Right lobe of liver (tissue), 6 donors: ENCODE measurements at regions not wholly inside any gene's neighbourhood (a gene's known extent, or its start where the extent isn't known, plus 50 kb on each side); places are given as distances from the start of the nearest gene placed in this dataset.

Source experiments
- ATAC-seq, 4 donors: fragments of 200-7000 bp; cut with Tn5 transposase; one replicate each; pipeline ENCODE4 v1.9.1; 2020; ENCODE audit warnings: mild to moderate bottlenecking in 4 of 4, moderate library complexity in 4 of 4
- DNase-seq, 3 donors: peaks; one replicate each; pipeline ENCODE4 v3.0.0-alpha.2; 2020
- H3K27ac ChIP-seq, 3 donors: fragments of 200-600 bp; one replicate each; pipeline ENCODE4 v1.8.0; 2022
- H3K27me3 ChIP-seq, 2 donors: fragments of 200-600 bp; one replicate each; pipeline ENCODE4 v1.8.0; 2022
- H3K36me3 ChIP-seq, 4 donors: fragments of 200-600 bp; sonication (generic) in 1 of 4; one replicate each; pipeline versions ENCODE4 v1.5.1 to v1.8.0; 2017 to 2022; ENCODE audit warnings: control low read depth in 1 of 4
- H3K4me1 ChIP-seq, 4 donors: fragments of 200-600 bp; sonication (generic) in 1 of 4; one replicate each; pipeline versions ENCODE4 v1.5.1 to v1.8.0; 2017 to 2022; ENCODE audit warnings: control low read depth in 1 of 4
- H3K4me3 ChIP-seq, 3 donors: fragments of 200-600 bp; one replicate each; pipeline ENCODE4 v1.8.0; 2022
- H3K9me3 ChIP-seq, 4 donors: fragments of 200-600 bp; sonication (generic) in 1 of 4; one replicate each; pipeline versions ENCODE4 v1.5.1 to v1.8.0; 2017 to 2022; ENCODE audit warnings: control low read depth in 1 of 4
- CTCF ChIP-seq, 4 donors: fragments of 200-600 bp in 3 of 4; fragments of 450-650 bp in 1 of 4; IDR thresholded peaks; one replicate each; pipeline versions ENCODE4 v1.5.1 to v1.8.0; 2016 to 2022; ENCODE audit warnings: antibody characterized with exemption in 4 of 4, mild to moderate bottlenecking in 2 of 4
- POLR2A ChIP-seq: fragments of 450-650 bp; IDR thresholded peaks from one replicate; pipeline ENCODE4 v1.6.1; 2017; ENCODE audit warnings: antibody characterized with exemption, mild to moderate bottlenecking
- whole genome bisulfite sequencing: methylation state at CpG from one replicate; pipeline ENCODE4 v1.1.6; 2018; ENCODE audit warnings: low coverage, low lambda C conversion rate; ENCODE audit not compliant: insufficient coverage; ENCODE audit errors: missing lambda C conversion rate; 5-methylcytosine and 5-hydroxymethylcytosine counted together
- intact Hi-C, 2 donors: fragments of 100-400 bp; cut with DNase I; formaldehyde crosslinking; loops; one replicate each; pipeline versions ENCODE4 v1.11.2 to v1.14.1; 2022
- donor health status: DM: no; HTN: yes; CAD: no.
- donor health status: DM: no; HTN: no; CAD: no.
- donor health status: DM: no; HTN: no; CAD: no.
- donor health status: DM: no; HTN: yes; CAD: no.
- donor health status: DM: no; HTN: yes; CAD: no.

- TF ChIP-seq POLR2A (no peak), CTCF (IDR thresholded peaks at IDR 0.05) (no peak)
- no peak for DNase-seq
- no peak for ATAC-seq
- H3K9me3 ChIP-seq, result no peaks in the 10 kb centered on the region
- no peaks in the 10 kb centered on the region for H3K27me3 ChIP-seq
- no peak overlapping the region for H3K4me3 ChIP-seq
- H3K4me1 ChIP-seq, result no peaks in the 10 kb centered on the region
- WGBS, result 39% methylated on average over 3 of the region's 5 CpGs
- no peak overlapping the region for H3K27ac ChIP-seq
- intact Hi-C loops, result no loop called here
- H3K36me3 ChIP-seq, result no peaks in the 10 kb centered on the region
Measured at GRCh38 chr6:105607636-105608621, 205.0 kb upstream of the PREP start.

GRCh38 chr6:105606831-105607463 is 204.1 kb upstream of the PREP start:
- DNase-seq (no peak), ATAC-seq (no peak)
- no peaks in the 10 kb centered on the region for H3K9me3 ChIP-seq
- no peaks in the 10 kb centered on the region for H3K36me3 ChIP-seq
- TF ChIP-seq POLR2A (no peak), CTCF (IDR thresholded peaks at IDR 0.05) (no peak)
- no peak overlapping the region for H3K27ac ChIP-seq
- H3K4me1 ChIP-seq, result no peaks in the 10 kb centered on the region
- H3K27me3 ChIP-seq, result no peaks in the 10 kb centered on the region
- no peak overlapping the region for H3K4me3 ChIP-seq
- intact Hi-C loops, result no loop called here
- 71% methylated on average over 3 of the region's 3 CpGs for WGBS

- 52% methylated on average over 3 of the region's 3 CpGs for WGBS
- H3K4me1 ChIP-seq, result no peaks in the 10 kb centered on the region
Measured at GRCh38 chr6:105604587-105604884, 201.7 kb upstream of the PREP start.

More at GRCh38 chr6:105604587-105604884, 201.7 kb upstream of the PREP start:
- Histone ChIP-seq H3K36me3 (no peaks in the 10 kb centered on the region), H3K9me3 (no peaks in the 10 kb centered on the region), H3K27me3 (no peaks in the 10 kb centered on the region), H3K27ac (no peak overlapping the region), H3K4me3 (no peak overlapping the region)
- intact Hi-C loops, result no loop called here
- DNase-seq (no peak), ATAC-seq (no peak)
- no peak for TF ChIP-seq POLR2A
- TF ChIP-seq CTCF (IDR thresholded peaks at IDR 0.05), result no peak
